GM23338 (cell line): ENCODE measurements at regions not wholly inside any gene's neighbourhood (a gene's known extent, or its start where the extent isn't known, plus 50 kb on each side); places are given as distances from the start of the nearest gene placed in this dataset.

Experiments used
- ATAC-seq: fragments of 200-7000 bp; cut with Tn5 transposase; 3 replicates; pipeline ENCODE4 v1.9.1; 2020
- DNase-seq: peaks from one replicate; pipeline ENCODE4 v3.0.0-alpha.2; 2015; ENCODE audit warnings: low spot score
- H2AFZ ChIP-seq: fragments of 200-600 bp; sonication (generic); 2 replicates; pipeline ENCODE4 v1.8.0; 2016; ENCODE audit warnings: antibody characterized with exemption, mild to moderate bottlenecking, moderate library complexity
- H3F3A ChIP-seq: fragments of 200-600 bp; sonication (generic); replicated peaks from 2 replicates; pipeline ENCODE4 v1.8.0; 2017; ENCODE audit warnings: antibody characterized with exemption, mixed run types, low read depth
- H3K27ac ChIP-seq: fragments of 200-600 bp; sonication (generic); 2 replicates; pipeline ENCODE4 v1.6.1; 2016; ENCODE audit warnings: low read depth
- H3K27me3 ChIP-seq: fragments of 200-600 bp; sonication (generic); 2 replicates; pipeline ENCODE4 v1.8.0; 2016; ENCODE audit warnings: mild to moderate bottlenecking, mixed run types, moderate library complexity; ENCODE audit not compliant: insufficient read depth
- H3K36me3 ChIP-seq: fragments of 200-600 bp; sonication (generic); 2 replicates; pipeline ENCODE4 v1.8.0; 2016; ENCODE audit warnings: mild to moderate bottlenecking; ENCODE audit not compliant: insufficient read depth
- H3K4me1 ChIP-seq: fragments of 200-600 bp; sonication (generic); 2 replicates; pipeline ENCODE4 v1.8.0; 2016; ENCODE audit warnings: mild to moderate bottlenecking, moderate library complexity; ENCODE audit not compliant: insufficient read depth
- H3K4me2 ChIP-seq: fragments of 200-600 bp; sonication (generic); 2 replicates; pipeline ENCODE4 v1.7.1; 2017; ENCODE audit warnings: mixed run types
- H3K4me3 ChIP-seq: fragments of 200-600 bp; sonication (generic); 2 replicates; pipeline ENCODE4 v1.6.1; 2016; ENCODE audit warnings: mixed run types
- H3K79me2 ChIP-seq: fragments of 200-600 bp; sonication (generic); replicated peaks from 2 replicates; pipeline ENCODE4 v1.8.0; 2017; ENCODE audit warnings: mild to moderate bottlenecking; ENCODE audit not compliant: insufficient read depth
- H3K9me2 ChIP-seq: fragments of 200-600 bp; sonication (generic); 2 replicates; pipeline ENCODE4 v1.8.0; 2017; ENCODE audit not compliant: insufficient read depth
- H4K20me1 ChIP-seq: fragments of 200-600 bp; sonication (generic); replicated peaks from 2 replicates; pipeline ENCODE4 v1.8.0; 2017; ENCODE audit warnings: mild to moderate bottlenecking; ENCODE audit not compliant: insufficient read depth
- H3K27ac Mint-ChIP-seq: 2 replicates; pipeline ENCODE4 v1.8.0; 2020; ENCODE audit warnings: inconsistent platforms, mild to moderate bottlenecking, moderate library complexity, mixed read lengths
- H3K27me3 Mint-ChIP-seq: 3 replicates; pipeline ENCODE4 v1.8.0; 2022; ENCODE audit warnings: low read depth, mild to moderate bottlenecking, moderate library complexity, mixed read lengths, inconsistent platforms; ENCODE audit not compliant: insufficient read depth, poor library complexity
- H3K36me3 Mint-ChIP-seq: 3 replicates; pipeline ENCODE4 v1.8.0; 2021; ENCODE audit warnings: low read depth, mild to moderate bottlenecking, inconsistent platforms, moderate library complexity, mixed read lengths
- H3K4me1 Mint-ChIP-seq: 3 replicates; pipeline ENCODE4 v1.8.0; 2020; ENCODE audit warnings: mild to moderate bottlenecking, inconsistent platforms, mixed read lengths
- H3K4me3 Mint-ChIP-seq: 3 replicates; pipeline ENCODE4 v1.8.0; 2021; ENCODE audit warnings: moderate library complexity, mild to moderate bottlenecking, inconsistent platforms, mixed read lengths
- H3K9me3 Mint-ChIP-seq: 3 replicates; pipeline ENCODE4 v1.8.0; 2020; ENCODE audit warnings: moderate library complexity, mild to moderate bottlenecking, inconsistent platforms, mixed read lengths
- CREB1 ChIP-seq: fragments of 250-450 bp; sonication (Bioruptor Pico); IDR thresholded peaks from 2 replicates; pipeline ENCODE4 v1.5.0; 2020; ENCODE audit warnings: low read depth, mild to moderate bottlenecking, moderate library complexity
- CTCF ChIP-seq, 2 experiments: fragments of 200-600 bp in 1 of 2; sonication (generic) in 1 of 2; conservative IDR thresholded peaks; 2 replicates each; pipeline versions ENCODE4 v1.5.1 to v1.6.1; 2016 to 2017; ENCODE audit warnings: antibody characterized with exemption in 2 of 2, low read depth in 2 of 2, mild to moderate bottlenecking in 2 of 2, moderate library complexity in 1 of 2
- ETS1 ChIP-seq: IDR thresholded peaks from 2 replicates; pipeline ENCODE4 v1.6.1; 2016; ENCODE audit warnings: antibody characterized with exemption
- EZH2 ChIP-seq: fragments of 200-600 bp; sonication (generic); IDR thresholded peaks from one replicate; pipeline ENCODE4 v1.8.0; 2017; ENCODE audit warnings: antibody characterized with exemption, mild to moderate bottlenecking, low read depth; ENCODE audit not compliant: unreplicated experiment
- EZH2phosphoT487 ChIP-seq: fragments of 200-600 bp; sonication (generic); IDR thresholded peaks from one replicate; pipeline ENCODE4 v1.8.1; 2018; ENCODE audit warnings: antibody characterized with exemption; ENCODE audit not compliant: unreplicated experiment
- JUNB ChIP-seq: IDR thresholded peaks from one replicate; pipeline ENCODE4 v1.6.1; 2016; ENCODE audit warnings: antibody characterized with exemption; ENCODE audit not compliant: unreplicated experiment
- NANOG ChIP-seq: IDR thresholded peaks from 2 replicates; pipeline ENCODE4 v1.6.1; 2016; ENCODE audit warnings: antibody characterized with exemption, borderline replicate concordance
- POLR2AphosphoS5 ChIP-seq: IDR thresholded peaks from 2 replicates; pipeline ENCODE4 v1.6.1; 2016; ENCODE audit warnings: antibody characterized with exemption, low read depth
- REST ChIP-seq: IDR thresholded peaks from one replicate; pipeline ENCODE4 v1.6.1; 2018; ENCODE audit warnings: antibody characterized with exemption; ENCODE audit not compliant: unreplicated experiment
- STAT1 ChIP-seq: IDR thresholded peaks from one replicate; pipeline ENCODE4 v1.6.1; 2016; ENCODE audit warnings: antibody characterized with exemption; ENCODE audit not compliant: unreplicated experiment
- ZNF114 ChIP-seq: fragments of 250-450 bp; sonication (Bioruptor Pico); IDR thresholded peaks from 2 replicates; pipeline ENCODE4 v1.5.0; 2020; ENCODE audit warnings: mild to moderate bottlenecking, moderate library complexity
- ZNF331 ChIP-seq: fragments of 250-450 bp; sonication (Bioruptor Pico); IDR thresholded peaks from 2 replicates; pipeline ENCODE4 v1.5.0; 2020; ENCODE audit warnings: low read depth, mild to moderate bottlenecking, moderate library complexity
- ZNF462 ChIP-seq: fragments of 250-450 bp; sonication (Bioruptor Pico); IDR thresholded peaks from 2 replicates; pipeline ENCODE4 v1.5.0; 2020; ENCODE audit warnings: mild to moderate bottlenecking, moderate library complexity

GRCh38 chr12:112665958-112666357 lies 125.6 kb upstream of the RPH3A start:
- TF ChIP-seq ZNF114 (CRISPR knock-in tag), result no peak
- no peak for TF ChIP-seq EZH2
- TF ChIP-seq CTCF (conservative IDR thresholded peaks at IDR 0.05; ENCODE audit: low read depth in 2 of 2), result no peak
- TF ChIP-seq REST, result no peak
- TF ChIP-seq STAT1, result no peak
- no peak for TF ChIP-seq ETS1
- no peak for TF ChIP-seq CREB1 (CRISPR knock-in tag)
- TF ChIP-seq ZNF331, result no peak
- TF ChIP-seq JUNB, result no peak
- TF ChIP-seq POLR2AphosphoS5, result no peak
- no peak for TF ChIP-seq ZNF462 (CRISPR knock-in tag)
- no peak for TF ChIP-seq NANOG
- no peak for TF ChIP-seq EZH2phosphoT487
- no peak overlapping the region for H3K27ac ChIP-seq
- peaks cover 7% of the 10 kb centered on the region for H3K27me3 Mint-ChIP-seq

More at GRCh38 chr12:112665958-112666357, 125.6 kb upstream of the RPH3A start:
- Histone ChIP-seq H3K36me3 (no peaks in the 10 kb centered on the region), H3K4me1 (no peaks in the 10 kb centered on the region), H3K4me3 (no peak overlapping the region), H3K9me2 (0 out of 2 replicates have a peak, but pooled peaks cover 3% of the 10 kb centered on the region), H3K4me2 (no peak overlapping the region), H3F3A (no peaks in the 10 kb centered on the region), H3K79me2 (no peaks in the 10 kb centered on the region), H2AFZ (no peak overlapping the region), H4K20me1 (peaks cover 4% of the 10 kb centered on the region; the same call in 1 of the 2 replicates), H3K27me3 (no peaks in the 10 kb centered on the region)
- ATAC-seq (no peak), DNase-seq (no peak)
- no peaks in the 10 kb centered on the region for H3K36me3 Mint-ChIP-seq
- no peaks in the 10 kb centered on the region for H3K9me3 Mint-ChIP-seq
- H3K27ac Mint-ChIP-seq, result no peak overlapping the region
- H3K4me3 Mint-ChIP-seq, result no peak overlapping the region
- no peaks in the 10 kb centered on the region for H3K4me1 Mint-ChIP-seq
